Right cardiac atrium (tissue), 5 donors: ENCODE measurements at regions not wholly inside any gene's neighbourhood (a gene's known extent, or its start where the extent isn't known, plus 50 kb on each side); places are given as distances from the start of the nearest gene placed in this dataset.
A peak's percentile ranks its signal among the peaks of the same experiment; 100 is the strongest.

Experiments
- ATAC-seq, 2 donors: fragments of 200-7000 bp; cut with Tn5 transposase; one replicate each; pipeline versions ENCODE4 v1.8.0 to v1.9.1; 2020; ENCODE audit warnings: moderate library complexity in 2 of 2, mild to moderate bottlenecking in 1 of 2
- DNase-seq, 3 donors: peaks; one replicate each; pipeline ENCODE4 v3.0.0-alpha.2; 2020
- H3K27ac ChIP-seq: one replicate; pipeline ENCODE4 v1.5.1; 2013; ENCODE audit warnings: mild to moderate bottlenecking, low read length, control low read depth, moderate library complexity
- H3K27me3 ChIP-seq: one replicate; pipeline ENCODE4 v1.6.1; 2013; ENCODE audit not compliant: control insufficient read depth, insufficient read depth
- H3K4me1 ChIP-seq: one replicate; pipeline ENCODE4 v1.6.1; 2013; ENCODE audit warnings: low read length; ENCODE audit not compliant: control insufficient read depth, insufficient read depth
- H3K4me3 ChIP-seq: one replicate; pipeline ENCODE4 v1.5.1; 2013; ENCODE audit warnings: low read length, control low read depth
- H3K9me3 ChIP-seq: one replicate; pipeline ENCODE4 v1.6.1; 2013; ENCODE audit warnings: low read length; ENCODE audit not compliant: control insufficient read depth
- WGBS: extraction: QIAGEN DNeasy Blood & Tissue Kit; methylation state at CpG from one replicate; pipeline ENCODE4 v1.1.7; 2013; 5-methylcytosine and 5-hydroxymethylcytosine counted together
- intact Hi-C, 4 donors: fragments of 100-400 bp; cut with DNase I; formaldehyde crosslinking; loops; one replicate each; pipeline versions ENCODE4 v1.11.0 to v1.14.0; 2022 to 2023
- donor health status: healthy with polysubstance abuse.
- donor health status: DM: no; HTN: yes; CAD: no.
- donor health status: DM: no; HTN: no; CAD: no.
- donor health status: DM: no; HTN: yes; CAD: no; lungs with severe emphysema.
- donor health status: DM: yes; HTN: yes; CAD: no.

- Histone ChIP-seq H3K4me1 (peaks cover 9% of the 10 kb centered on the region), H3K9me3 (no peaks in the 10 kb centered on the region), H3K4me3 (no peak overlapping the region), H3K27ac (no peak overlapping the region), H3K27me3 (no peaks in the 10 kb centered on the region)
- intact Hi-C loops, result no loop called here
- WGBS, result 75% methylated on average over 17 of the region's 17 CpGs
- ATAC-seq (no peak), DNase-seq (peak; percentile 13 to 54 (median 52))
Measured at GRCh38 chr12:124481257-124481750, 86.1 kb downstream of the NCOR2 start.

DNA sequence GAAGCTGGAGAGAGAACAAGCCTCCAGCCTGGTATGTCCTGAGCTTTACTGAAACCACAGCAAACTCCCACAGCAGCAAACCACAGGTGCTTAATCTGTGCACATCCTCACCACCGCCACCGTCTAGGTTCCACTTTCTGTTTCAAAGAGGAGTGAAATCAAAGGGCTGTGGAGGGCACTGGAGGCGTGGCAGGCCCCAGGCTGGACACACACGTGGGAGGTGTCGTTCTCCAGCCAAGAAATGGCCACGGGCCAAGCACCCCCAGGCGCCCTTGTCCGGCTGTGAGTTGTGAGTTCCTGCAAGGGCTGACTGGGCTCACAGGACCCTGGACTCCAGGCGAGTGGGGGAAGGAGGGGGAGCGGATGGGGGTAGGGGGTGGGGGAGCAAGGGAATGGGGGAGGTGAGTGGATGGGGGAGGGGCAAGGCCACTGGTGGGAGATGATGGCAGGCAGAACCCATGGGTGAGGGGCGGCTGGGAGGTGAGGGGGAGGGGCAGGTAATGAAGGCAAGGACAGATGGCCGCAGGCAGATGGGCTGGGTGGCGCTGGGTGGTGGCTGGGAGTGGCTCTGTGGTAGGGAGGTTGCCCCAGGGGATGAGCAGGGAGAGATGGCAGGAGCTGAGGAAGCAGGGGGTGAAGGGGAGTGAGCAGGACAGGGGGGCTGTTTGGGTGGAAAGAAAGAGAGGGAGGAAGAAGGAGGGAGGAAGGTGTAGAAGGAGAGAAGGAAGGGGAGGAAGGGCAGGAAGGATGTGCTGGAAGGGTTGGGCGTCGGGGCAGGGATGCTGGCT is 86.7 kb downstream of the NCOR2 start:
- peak; percentile 55 to 90 (median 84) for DNase-seq
- no peaks in the 10 kb centered on the region for H3K9me3 ChIP-seq
- intact Hi-C loops, result no loop called here
- H3K4me1 ChIP-seq, result peaks cover 9% of the 10 kb centered on the region
- H3K27me3 ChIP-seq, result no peaks in the 10 kb centered on the region
- no peak overlapping the region for H3K4me3 ChIP-seq
- ATAC-seq, result peak; percentile 19 to 37
- peak overlapping the region; percentile 22 for H3K27ac ChIP-seq
- WGBS, result 28% methylated on average over 15 of the region's 15 CpGs

DNA sequence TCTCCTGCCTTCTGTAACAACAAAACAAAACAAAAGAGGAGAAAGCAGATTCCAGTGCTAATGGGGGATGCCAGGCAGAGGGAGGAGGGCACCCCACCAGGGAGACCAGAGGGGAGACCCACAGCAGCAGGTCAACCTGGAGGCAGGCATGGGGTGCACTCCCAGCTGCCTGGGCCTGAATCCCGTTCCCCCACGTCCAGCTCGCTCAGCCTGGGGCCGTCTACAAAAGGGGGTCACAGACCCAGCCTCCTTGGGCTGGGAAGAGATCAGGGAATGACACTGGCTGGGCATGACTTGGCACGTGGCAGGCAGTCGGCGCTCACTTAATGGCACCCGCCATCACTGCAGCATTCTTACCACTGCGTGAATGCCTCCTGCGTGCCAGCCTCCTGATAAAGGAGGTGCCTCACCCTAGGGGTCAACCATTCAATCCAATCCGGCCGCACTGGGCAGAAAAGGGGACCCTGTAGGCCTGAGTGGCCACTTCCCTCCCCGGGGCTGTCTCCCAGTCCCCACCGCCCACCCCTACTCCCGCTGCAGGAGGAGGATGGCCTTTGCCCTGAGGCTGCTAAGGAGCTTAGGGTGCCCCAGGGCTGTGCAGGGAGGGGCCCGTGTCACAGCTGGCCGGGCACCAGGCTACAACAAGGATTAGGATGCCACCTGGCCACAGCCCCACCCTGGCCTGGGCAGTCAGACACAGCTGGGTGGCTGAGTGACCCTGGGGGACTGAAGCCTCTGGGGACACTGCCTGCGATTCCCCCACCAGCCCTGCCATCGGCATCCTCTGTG is 87.5 kb downstream of the NCOR2 start:
- Histone ChIP-seq H3K27me3 (no peaks in the 10 kb centered on the region), H3K4me3 (no peak overlapping the region), H3K27ac (peak overlapping the region; percentile 22), H3K9me3 (no peaks in the 10 kb centered on the region), H3K4me1 (peaks cover 9% of the 10 kb centered on the region)
- intact Hi-C loops, result loop anchor here in 1 of 4 donors (10.0 kb wide), 1 partner anchor 85 kb away; the partner anchor contains the start of gene NCOR2
- DNase-seq, result peak; percentile 26 to 75 (median 72)
- peak; percentile 41 to 61 for ATAC-seq
- 61% methylated on average over 19 of the region's 19 CpGs for WGBS

- Histone ChIP-seq H3K9me3 (no peaks in the 10 kb centered on the region), H3K27me3 (no peaks in the 10 kb centered on the region), H3K4me1 (peaks cover 9% of the 10 kb centered on the region), H3K27ac (no peak overlapping the region), H3K4me3 (no peak overlapping the region)
- peak; percentile 13 to 51 (median 48) for DNase-seq
- intact Hi-C loops, result loop anchor here in 1 of 4 donors (10.0 kb wide), 1 partner anchor 86 kb away; the partner anchor contains the start of gene NCOR2
- 93% methylated on average over 42 of the region's 42 CpGs for WGBS
- no peak for ATAC-seq
Measured at GRCh38 chr12:124478985-124479645, 88.3 kb downstream of the NCOR2 start.

GRCh38 chr12:124478416-124478815 is 89.0 kb downstream of the NCOR2 start:
- H3K4me3 ChIP-seq, result no peak overlapping the region
- H3K27ac ChIP-seq, result no peak overlapping the region
- WGBS, result 73% methylated on average over 9 of the region's 9 CpGs
- ATAC-seq, result no peak
- peaks cover 9% of the 10 kb centered on the region for H3K4me1 ChIP-seq
- peak in 1 of 3 donors; percentile 1 for DNase-seq
- intact Hi-C loops, result loop anchor here in 1 of 4 donors (10.0 kb wide), 1 partner anchor 86 kb away; the partner anchor contains the start of gene NCOR2
- H3K9me3 ChIP-seq, result no peaks in the 10 kb centered on the region
- no peaks in the 10 kb centered on the region for H3K27me3 ChIP-seq

- no peak overlapping the region for H3K27ac ChIP-seq
- intact Hi-C loops, result loop anchor here in 1 of 4 donors (10.0 kb wide), 1 partner anchor 87 kb away; the partner anchor contains the start of gene NCOR2
- no peaks in the 10 kb centered on the region for H3K9me3 ChIP-seq
- no peak overlapping the region for H3K4me3 ChIP-seq
- ATAC-seq, result no peak
- H3K4me1 ChIP-seq, result peaks cover 9% of the 10 kb centered on the region
- H3K27me3 ChIP-seq, result no peaks in the 10 kb centered on the region
- peak in 2 of 3 donors; percentile 24 to 55 for DNase-seq
- 79% methylated on average over 15 of the region's 15 CpGs for WGBS
Measured at GRCh38 chr12:124477107-124477915, 90.1 kb downstream of the NCOR2 start.

GRCh38 chr12:124476011-124476400 is 91.4 kb downstream of the NCOR2 start:
- intact Hi-C loops, result loop anchor here in 1 of 4 donors (10.0 kb wide), 1 partner anchor 89 kb away; the partner anchor contains the start of gene NCOR2
- no peak overlapping the region for H3K4me3 ChIP-seq
- H3K4me1 ChIP-seq, result peaks cover 7% of the 10 kb centered on the region
- ATAC-seq, result no peak
- WGBS, result 94% methylated on average over 10 of the region's 10 CpGs
- H3K27ac ChIP-seq, result no peak overlapping the region
- peak; percentile 12 to 53 (median 50) for DNase-seq
- no peaks in the 10 kb centered on the region for H3K9me3 ChIP-seq
- H3K27me3 ChIP-seq, result no peaks in the 10 kb centered on the region

GRCh38 chr12:124475295-124476010 is 92.0 kb downstream of the NCOR2 start:
- H3K9me3 ChIP-seq, result no peaks in the 10 kb centered on the region
- H3K4me3 ChIP-seq, result no peak overlapping the region
- peaks cover 4% of the 10 kb centered on the region for H3K4me1 ChIP-seq
- peak in 2 of 3 donors; percentile 52 to 54 for DNase-seq
- intact Hi-C loops, result loop anchor here in 1 of 4 donors (10.0 kb wide), 1 partner anchor 89 kb away; the partner anchor contains the start of gene NCOR2
- WGBS, result 85% methylated on average over 14 of the region's 14 CpGs
- peak overlapping the region; percentile 70 for H3K27ac ChIP-seq
- H3K27me3 ChIP-seq, result no peaks in the 10 kb centered on the region
- ATAC-seq, result peak; percentile 3 to 7

DNA sequence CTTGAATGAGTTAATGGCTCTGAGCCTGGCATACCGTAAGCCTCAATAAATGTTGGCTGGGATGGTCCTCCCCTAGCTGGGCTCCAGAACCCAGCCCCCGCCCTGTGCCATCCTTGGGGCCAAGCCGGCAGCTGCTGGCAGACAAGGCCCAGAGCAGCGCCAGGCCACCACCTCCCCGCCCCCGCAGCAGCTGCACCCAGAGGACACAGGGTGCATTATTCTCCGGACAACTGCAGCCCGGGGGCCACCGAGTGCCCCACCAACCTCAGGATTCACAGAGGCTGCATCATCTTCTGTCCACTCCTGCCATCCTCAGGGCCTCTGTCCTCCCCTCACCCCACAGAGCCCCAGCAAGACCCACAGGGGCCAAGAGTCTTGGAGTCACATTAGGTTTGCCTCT is 92.7 kb downstream of the NCOR2 start:
- peak; percentile 71 to 89 for ATAC-seq
- H3K4me3 ChIP-seq, result no peak overlapping the region
- H3K27ac ChIP-seq, result peak overlapping the region; percentile 70
- no peaks in the 10 kb centered on the region for H3K27me3 ChIP-seq
- intact Hi-C loops, result loop anchor here in 1 of 4 donors (10.0 kb wide), 1 partner anchor 90 kb away; the partner anchor contains the start of gene NCOR2
- no peaks in the 10 kb centered on the region for H3K4me1 ChIP-seq
- no peaks in the 10 kb centered on the region for H3K9me3 ChIP-seq
- peak; percentile 57 to 86 (median 86) for DNase-seq
- WGBS, result 61% methylated on average over 9 of the region's 9 CpGs
